Epithelial cell of esophagus (primary cell): ENCODE measurements at regions not wholly inside any gene's neighbourhood (a gene's known extent, or its start where the extent isn't known, plus 50 kb on each side); places are given as distances from the start of the nearest gene placed in this dataset.

Source experiments
- DNase-seq: peaks from one replicate; pipeline ENCODE4 v3.0.0; 2010; ENCODE audit warnings: low read depth
- H3K4me3 ChIP-seq: 2 replicates; pipeline ENCODE4 v1.5.1; 2011; ENCODE audit warnings: mild to moderate bottlenecking, low read length, control low read depth
- TF ChIP-seq, protein P1 (sequence below): IDR thresholded peaks from 2 replicates; pipeline ENCODE4 v1.5.1; 2011; ENCODE audit warnings: low read depth, mild to moderate bottlenecking, low read length, control low read depth, inconsistent platforms; ENCODE audit not compliant: insufficient read depth; ENCODE audit errors: missing control alignments

- TF ChIP-seq, protein P1, sequence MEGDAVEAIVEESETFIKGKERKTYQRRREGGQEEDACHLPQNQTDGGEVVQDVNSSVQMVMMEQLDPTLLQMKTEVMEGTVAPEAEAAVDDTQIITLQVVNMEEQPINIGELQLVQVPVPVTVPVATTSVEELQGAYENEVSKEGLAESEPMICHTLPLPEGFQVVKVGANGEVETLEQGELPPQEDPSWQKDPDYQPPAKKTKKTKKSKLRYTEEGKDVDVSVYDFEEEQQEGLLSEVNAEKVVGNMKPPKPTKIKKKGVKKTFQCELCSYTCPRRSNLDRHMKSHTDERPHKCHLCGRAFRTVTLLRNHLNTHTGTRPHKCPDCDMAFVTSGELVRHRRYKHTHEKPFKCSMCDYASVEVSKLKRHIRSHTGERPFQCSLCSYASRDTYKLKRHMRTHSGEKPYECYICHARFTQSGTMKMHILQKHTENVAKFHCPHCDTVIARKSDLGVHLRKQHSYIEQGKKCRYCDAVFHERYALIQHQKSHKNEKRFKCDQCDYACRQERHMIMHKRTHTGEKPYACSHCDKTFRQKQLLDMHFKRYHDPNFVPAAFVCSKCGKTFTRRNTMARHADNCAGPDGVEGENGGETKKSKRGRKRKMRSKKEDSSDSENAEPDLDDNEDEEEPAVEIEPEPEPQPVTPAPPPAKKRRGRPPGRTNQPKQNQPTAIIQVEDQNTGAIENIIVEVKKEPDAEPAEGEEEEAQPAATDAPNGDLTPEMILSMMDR = no peak
Observed at GRCh38 chr5:128626536-128627090, 88.6 kb upstream of the FBN2 start.

GRCh38 chr5:128627939-128628338 lies 89.9 kb upstream of the FBN2 start:
- H3K4me3 ChIP-seq = no peak overlapping the region
- no peak for DNase-seq
- TF ChIP-seq, protein P1 = no peak

More at GRCh38 chr5:128626536-128627090, 88.6 kb upstream of the FBN2 start:
- H3K4me3 ChIP-seq = no peak overlapping the region
- DNase-seq = no peak

DNA sequence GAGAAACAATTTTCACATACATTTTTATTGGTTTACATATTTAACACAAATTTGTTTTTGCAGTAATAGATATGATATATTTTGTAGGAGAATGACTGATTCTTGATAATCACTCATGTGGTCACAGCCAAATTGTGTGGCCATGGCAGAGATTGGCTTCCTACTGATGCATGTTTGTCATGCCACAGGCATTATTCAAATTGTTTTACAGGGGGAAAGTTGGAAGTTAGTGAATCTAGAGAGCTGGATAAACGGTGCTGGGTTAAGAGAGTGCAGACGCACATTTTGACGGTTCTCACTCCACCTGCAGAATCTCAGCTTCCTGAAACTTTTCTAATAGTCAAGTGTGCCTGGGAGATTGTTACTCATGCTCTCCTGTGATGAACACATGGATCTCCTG lies 91.1 kb upstream of the FBN2 start:
- no peak for DNase-seq
- no peak overlapping the region for H3K4me3 ChIP-seq
- TF ChIP-seq, protein P1 = no peak

GRCh38 chr5:128630121-128630520 lies 92.1 kb upstream of the FBN2 start:
- DNase-seq = peak; percentile 64
- H3K4me3 ChIP-seq = no peak overlapping the region
- TF ChIP-seq, protein P1 = no peak

- peak; percentile 64 for DNase-seq
- TF ChIP-seq, protein P1 = no peak
- no peak overlapping the region for H3K4me3 ChIP-seq
Observed at GRCh38 chr5:128631771-128632170, 93.7 kb upstream of the FBN2 start.

- no peak overlapping the region for H3K4me3 ChIP-seq
- TF ChIP-seq, protein P1 = no peak
- DNase-seq = peak; percentile 59
Observed at GRCh38 chr5:128632264-128632663, 94.2 kb upstream of the FBN2 start.

GRCh38 chr5:128633901-128634300 lies 95.9 kb upstream of the FBN2 start:
- TF ChIP-seq, protein P1 = no peak
- no peak overlapping the region for H3K4me3 ChIP-seq
- DNase-seq = no peak
